KMS-11 (cell line): ENCODE measurements at regions not wholly inside any gene's neighbourhood (a gene's known extent, or its start where the extent isn't known, plus 50 kb on each side); places are given as distances from the start of the nearest gene placed in this dataset.

Source experiments
- H2AFZ ChIP-seq: fragments of 200-600 bp; sonication (generic); 2 replicates; pipeline ENCODE4 v1.6.1; 2016; ENCODE audit warnings: antibody characterized with exemption, mixed run types, low read depth
- H3K27ac ChIP-seq: fragments of 200-600 bp; sonication (generic); 2 replicates; pipeline ENCODE4 v1.6.1; 2016; ENCODE audit warnings: mild to moderate bottlenecking, mixed run types
- H3K27me3 ChIP-seq: fragments of 200-600 bp; sonication (generic); 2 replicates; pipeline ENCODE4 v1.6.1; 2017; ENCODE audit warnings: mild to moderate bottlenecking, low read depth, mixed run types, moderate library complexity; ENCODE audit not compliant: insufficient read depth
- H3K36me3 ChIP-seq: fragments of 200-600 bp; sonication (generic); 2 replicates; pipeline ENCODE4 v1.6.1; 2017; ENCODE audit warnings: mild to moderate bottlenecking, mixed run types; ENCODE audit not compliant: insufficient read depth
- H3K4me1 ChIP-seq: fragments of 200-600 bp; sonication (generic); 2 replicates; pipeline ENCODE4 v1.6.1; 2016; ENCODE audit warnings: mild to moderate bottlenecking, low read depth, mixed run types; ENCODE audit not compliant: poor library complexity, severe bottlenecking
- H3K4me2 ChIP-seq: fragments of 200-600 bp; sonication (generic); 2 replicates; pipeline ENCODE4 v1.7.0; 2016; ENCODE audit warnings: mild to moderate bottlenecking, mixed run types
- H3K4me3 ChIP-seq: fragments of 200-600 bp; sonication (generic); IDR thresholded peaks from 2 replicates; pipeline ENCODE4 v1.6.1; 2017; ENCODE audit warnings: low read depth, low read length, mixed read lengths; ENCODE audit not compliant: insufficient read depth
- H3K79me2 ChIP-seq: fragments of 200-600 bp; sonication (generic); 2 replicates; pipeline ENCODE4 v1.6.1; 2016; ENCODE audit warnings: low read depth, mixed run types; ENCODE audit not compliant: insufficient read depth
- H3K9ac ChIP-seq: fragments of 200-600 bp; sonication (generic); 2 replicates; pipeline ENCODE4 v1.6.1; 2016; ENCODE audit warnings: mild to moderate bottlenecking, mixed run types
- H4K20me1 ChIP-seq: fragments of 200-600 bp; sonication (generic); 2 replicates; pipeline ENCODE4 v1.6.1; 2016; ENCODE audit warnings: mild to moderate bottlenecking, mixed run types; ENCODE audit not compliant: insufficient read depth
- CTCF ChIP-seq: fragments of 200-600 bp; sonication (generic); conservative IDR thresholded peaks from 2 replicates; pipeline ENCODE4 v1.6.1; 2017; ENCODE audit warnings: low read depth, mild to moderate bottlenecking, antibody characterized with exemption, low read length, moderate library complexity, mixed read lengths

- Histone ChIP-seq H3K4me2 (no peak overlapping the region), H2AFZ (no peak overlapping the region)
- no peak for TF ChIP-seq CTCF
Measured at GRCh38 chr3:81439108-81439507, 322.3 kb downstream of the GBE1 start.

DNA sequence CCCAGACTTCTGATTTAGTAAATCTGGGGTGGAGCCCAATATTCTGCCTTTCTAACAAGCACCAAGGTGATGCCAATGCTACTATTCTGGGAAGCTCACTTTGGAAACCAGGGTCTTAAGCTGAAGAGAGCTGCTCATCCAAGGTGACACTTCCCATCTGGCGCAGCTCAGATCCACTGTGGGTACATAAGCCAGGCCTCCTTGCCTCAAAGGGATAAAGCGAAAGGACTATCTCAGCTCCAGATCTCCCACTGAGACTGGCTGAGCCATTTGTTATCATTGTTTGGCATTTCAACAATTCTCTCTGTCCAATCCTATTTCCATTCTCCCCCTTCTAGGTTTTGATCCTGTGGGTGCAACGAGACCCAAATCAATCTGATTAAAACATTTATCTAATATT, 323.8 kb downstream of the GBE1 start:
- H3K4me3 ChIP-seq, result no peak overlapping the region
- no peaks in the 10 kb centered on the region for H3K27me3 ChIP-seq
- no peak overlapping the region for H2AFZ ChIP-seq
- no peaks in the 10 kb centered on the region for H3K79me2 ChIP-seq
- no peak overlapping the region for H3K27ac ChIP-seq
- H3K4me1 ChIP-seq, result no peaks in the 10 kb centered on the region
- H3K9ac ChIP-seq, result no peak overlapping the region
- no peak overlapping the region for H3K4me2 ChIP-seq
- no peaks in the 10 kb centered on the region for H3K36me3 ChIP-seq
- no peaks in the 10 kb centered on the region for H4K20me1 ChIP-seq
- TF ChIP-seq CTCF, result no peak

More at GRCh38 chr3:81439108-81439507, 322.3 kb downstream of the GBE1 start:
- no peak overlapping the region for H3K4me3 ChIP-seq
- no peak overlapping the region for H3K27ac ChIP-seq
- no peak overlapping the region for H3K9ac ChIP-seq
- no peaks in the 10 kb centered on the region for H3K27me3 ChIP-seq
- H3K4me1 ChIP-seq, result no peaks in the 10 kb centered on the region
- no peaks in the 10 kb centered on the region for H3K79me2 ChIP-seq
- H3K36me3 ChIP-seq, result no peaks in the 10 kb centered on the region
- no peaks in the 10 kb centered on the region for H4K20me1 ChIP-seq

DNA sequence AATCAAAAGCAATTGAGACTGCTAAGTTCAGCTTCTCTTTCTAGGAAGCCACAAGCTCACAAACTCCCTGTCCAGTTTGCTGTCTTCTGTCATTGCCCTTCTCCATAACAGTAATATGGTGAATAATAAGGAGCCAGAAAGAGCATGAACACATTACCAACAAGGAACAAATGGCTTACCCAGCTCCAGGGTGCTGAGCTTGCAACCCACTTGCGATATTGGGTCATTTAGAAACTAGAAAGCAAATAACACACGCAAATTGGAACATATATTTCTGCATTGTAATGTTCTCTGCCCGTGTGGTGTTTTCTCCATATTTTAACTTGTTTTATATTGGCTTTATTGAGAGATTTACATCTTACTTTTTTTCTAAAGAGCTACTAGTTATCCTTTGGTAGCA, 325.3 kb downstream of the GBE1 start:
- no peak for TF ChIP-seq CTCF
- Histone ChIP-seq H3K4me3 (no peak overlapping the region), H4K20me1 (no peaks in the 10 kb centered on the region), H3K79me2 (no peaks in the 10 kb centered on the region), H3K36me3 (no peaks in the 10 kb centered on the region), H3K9ac (no peak overlapping the region), H3K4me1 (no peaks in the 10 kb centered on the region), H3K4me2 (no peak overlapping the region), H3K27ac (no peak overlapping the region), H2AFZ (no peak overlapping the region), H3K27me3 (no peaks in the 10 kb centered on the region)

GRCh38 chr3:81435050-81435449, 326.4 kb downstream of the GBE1 start:
- Histone ChIP-seq H3K4me2 (no peak overlapping the region), H3K4me3 (no peak overlapping the region), H3K27ac (no peak overlapping the region), H3K36me3 (no peaks in the 10 kb centered on the region), H3K27me3 (no peaks in the 10 kb centered on the region), H3K4me1 (no peaks in the 10 kb centered on the region), H3K79me2 (no peaks in the 10 kb centered on the region), H4K20me1 (no peaks in the 10 kb centered on the region), H3K9ac (no peak overlapping the region), H2AFZ (no peak overlapping the region)
- no peak for TF ChIP-seq CTCF

DNA sequence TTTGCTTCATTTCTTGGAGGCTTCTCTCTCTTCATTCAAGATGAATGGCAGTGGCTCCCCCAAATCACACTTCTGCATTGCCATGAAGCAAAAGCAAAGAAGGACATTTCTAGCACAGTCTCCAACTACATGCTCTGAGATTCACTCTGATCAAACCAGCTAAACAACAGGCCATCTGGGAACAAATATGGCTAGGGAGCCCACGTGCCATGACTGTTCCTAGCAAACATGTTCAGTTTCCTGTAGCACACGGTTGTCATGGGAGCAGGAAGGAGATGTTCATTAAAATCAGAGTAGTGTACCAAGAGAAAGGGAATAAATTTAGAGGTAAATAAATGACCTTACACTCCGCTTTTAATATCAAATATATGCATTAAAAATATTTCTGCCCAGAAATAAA, 327.3 kb downstream of the GBE1 start:
- Histone ChIP-seq H3K79me2 (no peaks in the 10 kb centered on the region), H3K9ac (no peak overlapping the region), H2AFZ (no peak overlapping the region), H4K20me1 (no peaks in the 10 kb centered on the region), H3K4me1 (no peaks in the 10 kb centered on the region), H3K27ac (no peak overlapping the region), H3K36me3 (no peaks in the 10 kb centered on the region), H3K4me3 (no peak overlapping the region), H3K4me2 (no peak overlapping the region), H3K27me3 (no peaks in the 10 kb centered on the region)
- no peak for TF ChIP-seq CTCF
